ENCODE measurements at regions not wholly inside any gene's neighbourhood (a gene's known extent, or its start where the extent isn't known, plus 50 kb on each side); places are given as distances from the start of the nearest gene placed in this dataset.

- H3K27me3 ChIP-seq (ENCODE audit: control insufficient read depth in 4 of 4, insufficient read depth in 4 of 4, low read length in 3 of 4), result no peaks in the 10 kb centered on the region
- H3K4me1 ChIP-seq (ENCODE audit: control insufficient read depth in 4 of 4, insufficient read depth in 4 of 4, low read length in 3 of 4), result no peaks in the 10 kb centered on the region
- H3K9ac ChIP-seq (ENCODE audit: low read depth in 1 of 2, low read length in 2 of 2), result no peak overlapping the region
- WGBS, result 72% methylated on average over 7 of the region's 7 CpGs
- no peak for DNase-seq (ENCODE audit: low spot score)
- no peaks in the 10 kb centered on the region for H3K36me3 ChIP-seq (ENCODE audit: control insufficient read depth in 4 of 4, insufficient read depth in 3 of 4, low read depth in 1 of 4, low read length in 3 of 4)
- TF ChIP-seq, protein P1, sequence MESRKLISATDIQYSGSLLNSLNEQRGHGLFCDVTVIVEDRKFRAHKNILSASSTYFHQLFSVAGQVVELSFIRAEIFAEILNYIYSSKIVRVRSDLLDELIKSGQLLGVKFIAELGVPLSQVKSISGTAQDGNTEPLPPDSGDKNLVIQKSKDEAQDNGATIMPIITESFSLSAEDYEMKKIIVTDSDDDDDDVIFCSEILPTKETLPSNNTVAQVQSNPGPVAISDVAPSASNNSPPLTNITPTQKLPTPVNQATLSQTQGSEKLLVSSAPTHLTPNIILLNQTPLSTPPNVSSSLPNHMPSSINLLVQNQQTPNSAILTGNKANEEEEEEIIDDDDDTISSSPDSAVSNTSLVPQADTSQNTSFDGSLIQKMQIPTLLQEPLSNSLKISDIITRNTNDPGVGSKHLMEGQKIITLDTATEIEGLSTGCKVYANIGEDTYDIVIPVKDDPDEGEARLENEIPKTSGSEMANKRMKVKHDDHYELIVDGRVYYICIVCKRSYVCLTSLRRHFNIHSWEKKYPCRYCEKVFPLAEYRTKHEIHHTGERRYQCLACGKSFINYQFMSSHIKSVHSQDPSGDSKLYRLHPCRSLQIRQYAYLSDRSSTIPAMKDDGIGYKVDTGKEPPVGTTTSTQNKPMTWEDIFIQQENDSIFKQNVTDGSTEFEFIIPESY (IDR thresholded peaks at IDR 0.05), result no peak
- no peak for TF ChIP-seq HNF4G (IDR thresholded peaks at IDR 0.05)
- TF ChIP-seq FOXA1 (IDR thresholded peaks at IDR 0.05), result no peak
- TF ChIP-seq, protein P2, sequence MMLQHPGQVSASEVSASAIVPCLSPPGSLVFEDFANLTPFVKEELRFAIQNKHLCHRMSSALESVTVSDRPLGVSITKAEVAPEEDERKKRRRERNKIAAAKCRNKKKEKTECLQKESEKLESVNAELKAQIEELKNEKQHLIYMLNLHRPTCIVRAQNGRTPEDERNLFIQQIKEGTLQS (IDR thresholded peaks at IDR 0.05), result no peak
- no peak for TF ChIP-seq HNF4A (conservative IDR thresholded peaks at IDR 0.05)
- TF ChIP-seq GABPA (IDR thresholded peaks at IDR 0.05 in 1 of 2, conservative IDR thresholded peaks at IDR 0.05 in 1 of 2), result no peak
- no peak for TF ChIP-seq NR2F2 (IDR thresholded peaks at IDR 0.05)
- no peak for TF ChIP-seq TAF1 (conservative IDR thresholded peaks at IDR 0.05)
- TF ChIP-seq RAD21 (IDR thresholded peaks at IDR 0.05), result no peak
- TF ChIP-seq, protein P3, sequence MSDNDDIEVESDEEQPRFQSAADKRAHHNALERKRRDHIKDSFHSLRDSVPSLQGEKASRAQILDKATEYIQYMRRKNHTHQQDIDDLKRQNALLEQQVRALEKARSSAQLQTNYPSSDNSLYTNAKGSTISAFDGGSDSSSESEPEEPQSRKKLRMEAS (IDR thresholded peaks at IDR 0.05), result no peak
- TF ChIP-seq FOXA2 (IDR thresholded peaks at IDR 0.05), result no peak
- no peak for TF ChIP-seq JUND (IDR thresholded peaks at IDR 0.05)
- no peak for TF ChIP-seq EGR1 (IDR thresholded peaks at IDR 0.05; ENCODE audit: low read depth in 2 of 2)
- TF ChIP-seq, protein P4, sequence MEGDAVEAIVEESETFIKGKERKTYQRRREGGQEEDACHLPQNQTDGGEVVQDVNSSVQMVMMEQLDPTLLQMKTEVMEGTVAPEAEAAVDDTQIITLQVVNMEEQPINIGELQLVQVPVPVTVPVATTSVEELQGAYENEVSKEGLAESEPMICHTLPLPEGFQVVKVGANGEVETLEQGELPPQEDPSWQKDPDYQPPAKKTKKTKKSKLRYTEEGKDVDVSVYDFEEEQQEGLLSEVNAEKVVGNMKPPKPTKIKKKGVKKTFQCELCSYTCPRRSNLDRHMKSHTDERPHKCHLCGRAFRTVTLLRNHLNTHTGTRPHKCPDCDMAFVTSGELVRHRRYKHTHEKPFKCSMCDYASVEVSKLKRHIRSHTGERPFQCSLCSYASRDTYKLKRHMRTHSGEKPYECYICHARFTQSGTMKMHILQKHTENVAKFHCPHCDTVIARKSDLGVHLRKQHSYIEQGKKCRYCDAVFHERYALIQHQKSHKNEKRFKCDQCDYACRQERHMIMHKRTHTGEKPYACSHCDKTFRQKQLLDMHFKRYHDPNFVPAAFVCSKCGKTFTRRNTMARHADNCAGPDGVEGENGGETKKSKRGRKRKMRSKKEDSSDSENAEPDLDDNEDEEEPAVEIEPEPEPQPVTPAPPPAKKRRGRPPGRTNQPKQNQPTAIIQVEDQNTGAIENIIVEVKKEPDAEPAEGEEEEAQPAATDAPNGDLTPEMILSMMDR (IDR thresholded peaks at IDR 0.05; ENCODE audit: low read depth, low read length, missing input control), result no peak
- TF ChIP-seq, protein P5, sequence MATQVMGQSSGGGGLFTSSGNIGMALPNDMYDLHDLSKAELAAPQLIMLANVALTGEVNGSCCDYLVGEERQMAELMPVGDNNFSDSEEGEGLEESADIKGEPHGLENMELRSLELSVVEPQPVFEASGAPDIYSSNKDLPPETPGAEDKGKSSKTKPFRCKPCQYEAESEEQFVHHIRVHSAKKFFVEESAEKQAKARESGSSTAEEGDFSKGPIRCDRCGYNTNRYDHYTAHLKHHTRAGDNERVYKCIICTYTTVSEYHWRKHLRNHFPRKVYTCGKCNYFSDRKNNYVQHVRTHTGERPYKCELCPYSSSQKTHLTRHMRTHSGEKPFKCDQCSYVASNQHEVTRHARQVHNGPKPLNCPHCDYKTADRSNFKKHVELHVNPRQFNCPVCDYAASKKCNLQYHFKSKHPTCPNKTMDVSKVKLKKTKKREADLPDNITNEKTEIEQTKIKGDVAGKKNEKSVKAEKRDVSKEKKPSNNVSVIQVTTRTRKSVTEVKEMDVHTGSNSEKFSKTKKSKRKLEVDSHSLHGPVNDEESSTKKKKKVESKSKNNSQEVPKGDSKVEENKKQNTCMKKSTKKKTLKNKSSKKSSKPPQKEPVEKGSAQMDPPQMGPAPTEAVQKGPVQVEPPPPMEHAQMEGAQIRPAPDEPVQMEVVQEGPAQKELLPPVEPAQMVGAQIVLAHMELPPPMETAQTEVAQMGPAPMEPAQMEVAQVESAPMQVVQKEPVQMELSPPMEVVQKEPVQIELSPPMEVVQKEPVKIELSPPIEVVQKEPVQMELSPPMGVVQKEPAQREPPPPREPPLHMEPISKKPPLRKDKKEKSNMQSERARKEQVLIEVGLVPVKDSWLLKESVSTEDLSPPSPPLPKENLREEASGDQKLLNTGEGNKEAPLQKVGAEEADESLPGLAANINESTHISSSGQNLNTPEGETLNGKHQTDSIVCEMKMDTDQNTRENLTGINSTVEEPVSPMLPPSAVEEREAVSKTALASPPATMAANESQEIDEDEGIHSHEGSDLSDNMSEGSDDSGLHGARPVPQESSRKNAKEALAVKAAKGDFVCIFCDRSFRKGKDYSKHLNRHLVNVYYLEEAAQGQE (IDR thresholded peaks at IDR 0.05), result no peak
- TF ChIP-seq YY1 (IDR thresholded peaks at IDR 0.05), result no peak
- TF ChIP-seq SP1 (IDR thresholded peaks at IDR 0.05), result no peak
- TF ChIP-seq RXRA (IDR thresholded peaks at IDR 0.05), result no peak
- H3K9me3 ChIP-seq (ENCODE audit: control insufficient read depth in 4 of 4, low read length in 3 of 4), result peaks cover 0 to 7% (median 3%) of the 10 kb centered on the region in 4 donors
- no peak overlapping the region for H3K4me3 ChIP-seq (ENCODE audit: low read depth in 1 of 3, low read length in 3 of 3)
- no peak overlapping the region for H3K27ac ChIP-seq (ENCODE audit: low read depth in 1 of 2, low read length in 2 of 2)
These were observed 271.8 kb downstream of the AEBP2 start for GRCh38 chr12:19710811-19711793.
